Adrenal gland (tissue), 5 donors: ENCODE measurements at regions not wholly inside any gene's neighbourhood (a gene's known extent, or its start where the extent isn't known, plus 50 kb on each side); places are given as distances from the start of the nearest gene placed in this dataset.

Experiments used
- CTCF ChIP-seq, 6 experiments: fragments of 450-650 bp in 4 of 6; fragments of 200-600 bp in 2 of 6; sonication (generic) in 1 of 6; IDR thresholded peaks; 1 replicate in 5 of 6; 2 replicates in 1 of 6; pipeline versions ENCODE4 v1.5.1 to v1.8.0; 2016 to 2021; ENCODE audit warnings: antibody characterized with exemption in 6 of 6, mild to moderate bottlenecking in 2 of 6, moderate library complexity in 1 of 6
- POLR2A ChIP-seq, 2 donors: fragments of 450-650 bp; IDR thresholded peaks; one replicate each; pipeline ENCODE4 v1.6.1; 2017; ENCODE audit warnings: antibody characterized with exemption in 2 of 2, mild to moderate bottlenecking in 2 of 2, moderate library complexity in 1 of 2
- donor health status: DM: no; HTN: no; CAD: no.

GRCh38 chr5:68915079-68915478, 178.7 kb upstream of the SLC30A5 start:
- no peak for TF ChIP-seq CTCF (IDR thresholded peaks at IDR 0.05)
- no peak for TF ChIP-seq POLR2A (IDR thresholded peaks at IDR 0.05)
